SU-DHL-6 (cell line): ENCODE measurements at regions not wholly inside any gene's neighbourhood (a gene's known extent, or its start where the extent isn't known, plus 50 kb on each side); places are given as distances from the start of the nearest gene placed in this dataset.

ENCODE experiments used
- CTCF ChIP-seq: fragments of 200-600 bp; sonication (generic); IDR thresholded peaks from one replicate; pipeline ENCODE4 v1.5.1; 2017; ENCODE audit warnings: antibody characterized with exemption, mild to moderate bottlenecking, low read length, moderate library complexity; ENCODE audit not compliant: insufficient read depth, poor library complexity, severe bottlenecking
- EZH2phosphoT487 ChIP-seq: fragments of 200-600 bp; sonication (generic), shearing (Covaris generic); conservative IDR thresholded peaks from 2 replicates; pipeline ENCODE4 v1.6.1; 2018; ENCODE audit warnings: mild to moderate bottlenecking, antibody characterized with exemption, low read length, moderate library complexity, mixed read lengths

- TF ChIP-seq CTCF (no peak), EZH2phosphoT487 (no peak)
Observed at GRCh38 chr2:122020377-122020776, 264.9 kb downstream of the TSN start.
